Effector memory CD8-positive, alpha-beta T cell (primary cell): ENCODE measurements at regions not wholly inside any gene's neighbourhood (a gene's known extent, or its start where the extent isn't known, plus 50 kb on each side); places are given as distances from the start of the nearest gene placed in this dataset.
"Not testable (repeated sequence)": the region's sequence is repeated elsewhere in the genome, so short reads cannot be mapped to it uniquely, and the experiment has no call there.

Source experiments
- ATAC-seq: fragments of 150-1000 bp; cut with Tn5 transposase; replicated peaks from 2 replicates; pipeline ENCODE4 v1.10.0; 2021; ENCODE audit warnings: mild to moderate bottlenecking, moderate library complexity
- DNase-seq, 3 experiments: peaks; one replicate each; pipeline ENCODE4 v3.0.0; 2021
- H3K27ac Mint-ChIP-seq, 2 donors: one replicate each; pipeline ENCODE4 v1.8.0; 2022; ENCODE audit warnings: mild to moderate bottlenecking in 2 of 2, mixed read lengths in 2 of 2, moderate library complexity in 2 of 2
- H3K27me3 Mint-ChIP-seq, 2 donors: one replicate each; pipeline ENCODE4 v1.8.0; 2022; ENCODE audit warnings: mixed read lengths in 2 of 2
- H3K36me3 Mint-ChIP-seq: one replicate; pipeline ENCODE4 v1.8.0; 2022; ENCODE audit warnings: mild to moderate bottlenecking, moderate library complexity, mixed read lengths; ENCODE audit not compliant: insufficient read depth
- H3K4me1 Mint-ChIP-seq, 2 donors: one replicate each; pipeline ENCODE4 v1.8.0; 2022; ENCODE audit warnings: low read depth in 2 of 2, mixed read lengths in 2 of 2
- H3K4me3 Mint-ChIP-seq, 2 donors: one replicate each; pipeline ENCODE4 v1.8.0; 2022; ENCODE audit warnings: mild to moderate bottlenecking in 2 of 2, mixed read lengths in 2 of 2, moderate library complexity in 2 of 2
- H3K9me3 Mint-ChIP-seq, 2 donors: one replicate each; pipeline ENCODE4 v1.8.0; 2022; ENCODE audit warnings: mixed read lengths in 2 of 2

- Mint-ChIP-seq H3K4me1 (no peaks in the 10 kb centered on the region), H3K4me3 (no peak overlapping the region), H3K27me3 (peaks cover 50 to 52% of the 10 kb centered on the region in 2 donors), H3K36me3 (no peaks in the 10 kb centered on the region), H3K9me3 (no peaks in the 10 kb centered on the region), H3K27ac (no peak overlapping the region)
- ATAC-seq, result no peak
- no peak for DNase-seq
Observed at GRCh38 chr22:26953012-26953883, 295.9 kb downstream of the MIAT start.

- Mint-ChIP-seq H3K27me3 (peaks cover 62 to 65% of the 10 kb centered on the region in 2 donors), H3K4me1 (no peaks in the 10 kb centered on the region), H3K36me3 (no peaks in the 10 kb centered on the region), H3K4me3 (no peak overlapping the region), H3K9me3 (no peaks in the 10 kb centered on the region), H3K27ac (no peak overlapping the region)
- DNase-seq (no peak), ATAC-seq (no peak)
Observed at GRCh38 chr22:26956371-26956770, 299.0 kb downstream of the MIAT start.

GRCh38 chr22:26957176-26957575 is 299.8 kb downstream of the MIAT start:
- Mint-ChIP-seq H3K9me3 (no peaks in the 10 kb centered on the region), H3K27me3 (peaks cover 54 to 57% of the 10 kb centered on the region in 2 donors), H3K4me1 (no peaks in the 10 kb centered on the region), H3K27ac (no peak overlapping the region), H3K36me3 (no peaks in the 10 kb centered on the region), H3K4me3 (no peak overlapping the region)
- DNase-seq (no peak), ATAC-seq (no peak)

GRCh38 chr22:26957897-26958296 is 300.5 kb downstream of the MIAT start:
- H3K27me3 Mint-ChIP-seq, result peaks cover 47 to 50% of the 10 kb centered on the region in 2 donors
- no peak for DNase-seq
- H3K27ac Mint-ChIP-seq, result no peak overlapping the region
- H3K9me3 Mint-ChIP-seq, result no peaks in the 10 kb centered on the region
- no peaks in the 10 kb centered on the region for H3K4me1 Mint-ChIP-seq
- ATAC-seq, result no peak
- no peak overlapping the region for H3K4me3 Mint-ChIP-seq
- no peaks in the 10 kb centered on the region for H3K36me3 Mint-ChIP-seq

- no peaks in the 10 kb centered on the region for H3K4me1 Mint-ChIP-seq
- H3K4me3 Mint-ChIP-seq, result no peak overlapping the region
- H3K27ac Mint-ChIP-seq, result no peak overlapping the region
- H3K9me3 Mint-ChIP-seq, result no peaks in the 10 kb centered on the region
- no peaks in the 10 kb centered on the region for H3K36me3 Mint-ChIP-seq
- DNase-seq (no peak), ATAC-seq (no peak)
- peaks cover 42 to 45% of the 10 kb centered on the region in 2 donors for H3K27me3 Mint-ChIP-seq
Observed at GRCh38 chr22:26958378-26958777, 301.0 kb downstream of the MIAT start.

GRCh38 chr22:26964642-26965041 is 307.3 kb downstream of the MIAT start:
- H3K4me1 Mint-ChIP-seq, result no peaks in the 10 kb centered on the region
- peaks cover 0 to 8% of the 10 kb centered on the region in 2 donors for H3K9me3 Mint-ChIP-seq
- DNase-seq (no peak), ATAC-seq (no peak)
- H3K27me3 Mint-ChIP-seq, result peaks cover 11 to 23% of the 10 kb centered on the region in 2 donors
- H3K27ac Mint-ChIP-seq, result no peak overlapping the region
- no peak overlapping the region for H3K4me3 Mint-ChIP-seq
- H3K36me3 Mint-ChIP-seq, result no peaks in the 10 kb centered on the region

- ATAC-seq (no peak), DNase-seq (no peak)
- Mint-ChIP-seq H3K4me1 (no peaks in the 10 kb centered on the region), H3K4me3 (no peak overlapping the region), H3K27ac (no peak overlapping the region), H3K27me3 (peaks cover 16 to 18% of the 10 kb centered on the region in 2 donors), H3K9me3 (peaks cover 0 to 8% of the 10 kb centered on the region in 2 donors), H3K36me3 (no peaks in the 10 kb centered on the region)
Observed at GRCh38 chr22:26967282-26967681, 309.9 kb downstream of the MIAT start.

GRCh38 chr22:26968859-26969523 is 311.6 kb downstream of the MIAT start:
- Mint-ChIP-seq H3K27me3 (peaks cover 16 to 18% of the 10 kb centered on the region in 2 donors), H3K9me3 (peaks cover 0 to 8% of the 10 kb centered on the region in 2 donors), H3K36me3 (no peaks in the 10 kb centered on the region), H3K27ac (no peak overlapping the region), H3K4me3 (no peak overlapping the region), H3K4me1 (no peaks in the 10 kb centered on the region)
- DNase-seq, result no peak
- no peak for ATAC-seq

GRCh38 chr22:26970809-26971394 is 313.5 kb downstream of the MIAT start:
- ATAC-seq, result no peak
- no peaks in the 10 kb centered on the region for H3K9me3 Mint-ChIP-seq
- no peaks in the 10 kb centered on the region for H3K36me3 Mint-ChIP-seq
- H3K27me3 Mint-ChIP-seq, result peaks cover 16 to 18% of the 10 kb centered on the region in 2 donors
- no peak overlapping the region for H3K4me3 Mint-ChIP-seq
- no peaks in the 10 kb centered on the region for H3K4me1 Mint-ChIP-seq
- no peak overlapping the region for H3K27ac Mint-ChIP-seq
- DNase-seq, result no peak

GRCh38 chr22:26972286-26972685 is 314.9 kb downstream of the MIAT start:
- peaks cover 16 to 18% of the 10 kb centered on the region in 2 donors for H3K27me3 Mint-ChIP-seq
- H3K4me1 Mint-ChIP-seq, result no peaks in the 10 kb centered on the region
- H3K27ac Mint-ChIP-seq, result no peak overlapping the region
- DNase-seq, result no peak
- no peak overlapping the region for H3K4me3 Mint-ChIP-seq
- H3K36me3 Mint-ChIP-seq, result no peaks in the 10 kb centered on the region
- no peaks in the 10 kb centered on the region for H3K9me3 Mint-ChIP-seq
- ATAC-seq, result no peak

- H3K27ac Mint-ChIP-seq, DNase-seq, H3K4me3 Mint-ChIP-seq, H3K4me1 Mint-ChIP-seq, ATAC-seq, H3K9me3 Mint-ChIP-seq, H3K36me3 Mint-ChIP-seq: not testable (repeated sequence)
- peaks cover 16 to 18% of the 10 kb centered on the region in 2 donors for H3K27me3 Mint-ChIP-seq
Observed at GRCh38 chr22:26972915-26973314, 315.5 kb downstream of the MIAT start.

GRCh38 chr22:26974034-26974433 is 316.6 kb downstream of the MIAT start:
- no peak for DNase-seq
- Mint-ChIP-seq H3K4me1 (no peaks in the 10 kb centered on the region), H3K27me3 (peaks cover 16 to 18% of the 10 kb centered on the region in 2 donors), H3K4me3 (no peak overlapping the region), H3K36me3 (no peaks in the 10 kb centered on the region), H3K27ac (no peak overlapping the region), H3K9me3 (no peaks in the 10 kb centered on the region)
- ATAC-seq, result no peak

- no peaks in the 10 kb centered on the region for H3K4me1 Mint-ChIP-seq
- ATAC-seq, result no peak
- DNase-seq, result no peak
- H3K27me3 Mint-ChIP-seq, result peaks cover 13 to 14% of the 10 kb centered on the region in 2 donors
- H3K36me3 Mint-ChIP-seq, result no peaks in the 10 kb centered on the region
- no peaks in the 10 kb centered on the region for H3K9me3 Mint-ChIP-seq
- H3K4me3 Mint-ChIP-seq, result no peak overlapping the region
- H3K27ac Mint-ChIP-seq, result no peak overlapping the region
Observed at GRCh38 chr22:26974914-26975803, 317.8 kb downstream of the MIAT start.
